VCaP (cell line): ENCODE measurements at regions not wholly inside any gene's neighbourhood (a gene's known extent, or its start where the extent isn't known, plus 50 kb on each side); places are given as distances from the start of the nearest gene placed in this dataset.

Experiments
- H3K27ac ChIP-seq: fragments of 450-650 bp; 2 replicates; pipeline ENCODE4 v1.5.1; 2017
- TF ChIP-seq, protein P1 (sequence below): fragments of 450-650 bp; conservative IDR thresholded peaks from 2 replicates; pipeline ENCODE4 v1.5.1; 2017; ENCODE audit warnings: mild to moderate bottlenecking, moderate library complexity

DNA sequence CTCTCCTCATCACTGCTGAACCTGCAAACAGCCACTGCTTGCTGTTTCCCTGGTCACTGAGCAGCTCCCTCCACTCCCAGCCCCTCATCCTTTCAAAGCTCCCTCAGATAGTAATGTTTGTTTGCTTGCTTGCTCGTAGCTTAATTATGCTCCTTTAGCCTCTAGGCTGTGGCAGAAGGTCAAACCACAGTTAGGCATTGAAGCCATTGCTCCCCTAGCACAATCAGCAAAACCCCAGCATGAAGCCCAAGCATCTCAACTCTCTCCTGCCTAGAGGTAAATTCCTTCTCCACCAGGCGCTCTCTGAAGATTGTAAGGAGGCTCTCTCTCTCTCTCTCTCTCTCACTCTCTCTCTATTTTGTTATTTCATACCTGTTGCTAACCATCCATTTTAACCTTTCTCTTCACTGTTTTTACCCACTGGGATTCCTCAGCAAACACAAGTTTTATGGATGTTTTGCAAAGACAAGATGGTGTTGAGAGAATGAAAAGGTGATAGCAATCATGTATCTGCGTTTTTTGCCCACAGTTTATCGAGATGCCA lies 135.9 kb upstream of the HNRNPA3 start:
- no peak overlapping the region for H3K27ac ChIP-seq
- TF ChIP-seq, protein P1, sequence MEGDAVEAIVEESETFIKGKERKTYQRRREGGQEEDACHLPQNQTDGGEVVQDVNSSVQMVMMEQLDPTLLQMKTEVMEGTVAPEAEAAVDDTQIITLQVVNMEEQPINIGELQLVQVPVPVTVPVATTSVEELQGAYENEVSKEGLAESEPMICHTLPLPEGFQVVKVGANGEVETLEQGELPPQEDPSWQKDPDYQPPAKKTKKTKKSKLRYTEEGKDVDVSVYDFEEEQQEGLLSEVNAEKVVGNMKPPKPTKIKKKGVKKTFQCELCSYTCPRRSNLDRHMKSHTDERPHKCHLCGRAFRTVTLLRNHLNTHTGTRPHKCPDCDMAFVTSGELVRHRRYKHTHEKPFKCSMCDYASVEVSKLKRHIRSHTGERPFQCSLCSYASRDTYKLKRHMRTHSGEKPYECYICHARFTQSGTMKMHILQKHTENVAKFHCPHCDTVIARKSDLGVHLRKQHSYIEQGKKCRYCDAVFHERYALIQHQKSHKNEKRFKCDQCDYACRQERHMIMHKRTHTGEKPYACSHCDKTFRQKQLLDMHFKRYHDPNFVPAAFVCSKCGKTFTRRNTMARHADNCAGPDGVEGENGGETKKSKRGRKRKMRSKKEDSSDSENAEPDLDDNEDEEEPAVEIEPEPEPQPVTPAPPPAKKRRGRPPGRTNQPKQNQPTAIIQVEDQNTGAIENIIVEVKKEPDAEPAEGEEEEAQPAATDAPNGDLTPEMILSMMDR, result no peak

DNA sequence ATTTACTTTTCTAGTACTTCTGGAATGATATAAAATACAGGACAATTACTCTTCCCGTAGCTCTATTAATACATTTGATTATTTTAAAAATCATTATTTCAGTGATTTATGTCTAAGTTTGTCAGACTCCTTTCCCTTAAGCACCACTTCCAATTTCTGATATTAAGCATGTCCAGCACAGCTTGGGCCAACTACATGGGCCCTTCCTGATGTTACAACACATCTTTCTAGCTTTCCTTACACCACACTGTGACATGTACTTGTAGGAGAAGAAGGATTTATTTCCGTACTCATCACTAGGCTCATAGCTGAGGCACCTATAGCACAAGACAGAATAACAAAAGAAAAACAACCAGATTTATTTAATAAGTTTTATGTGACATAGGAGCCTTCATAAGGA lies 134.8 kb upstream of the HNRNPA3 start:
- no peak overlapping the region for H3K27ac ChIP-seq
- TF ChIP-seq, protein P1, result no peak

DNA sequence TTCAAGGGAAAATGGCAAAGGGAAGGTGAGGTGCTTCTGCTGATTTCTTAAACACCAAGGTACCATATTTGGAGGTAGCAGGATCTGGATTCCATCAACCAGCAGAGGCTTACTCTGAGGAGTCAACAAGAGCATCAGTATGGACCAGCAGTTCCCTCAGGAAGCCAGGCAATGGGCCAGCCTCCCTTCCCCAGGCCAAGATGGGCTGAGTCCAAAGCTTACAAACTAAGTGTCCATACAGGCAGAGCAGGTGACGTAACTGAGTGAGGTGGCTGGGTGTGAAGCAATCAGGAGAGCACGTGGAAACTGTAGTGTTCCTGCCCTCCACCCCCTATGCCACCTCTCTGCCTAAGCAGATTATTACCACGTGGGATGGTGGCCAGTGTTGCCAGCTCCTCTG lies 134.2 kb upstream of the HNRNPA3 start:
- TF ChIP-seq, protein P1, result no peak
- no peak overlapping the region for H3K27ac ChIP-seq

DNA sequence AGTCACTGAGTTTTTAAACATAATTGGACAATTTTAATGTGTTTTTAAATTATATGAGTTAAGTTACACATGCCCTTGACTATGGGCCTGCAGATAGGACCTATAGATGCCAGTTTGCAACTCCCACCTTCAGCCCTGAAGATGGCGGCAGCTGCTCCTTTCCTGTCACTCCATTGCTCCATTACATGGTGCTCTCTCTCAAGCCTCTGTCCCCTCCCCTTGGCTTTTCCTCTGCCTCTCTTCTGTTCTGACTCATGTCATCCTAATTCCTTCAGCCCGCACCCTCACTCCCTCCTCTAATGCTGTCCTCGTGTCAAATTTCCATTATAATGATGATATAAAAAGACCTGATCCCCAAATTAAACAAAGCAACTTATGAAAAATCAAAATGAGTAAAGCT lies 133.7 kb upstream of the HNRNPA3 start:
- no peak overlapping the region for H3K27ac ChIP-seq
- TF ChIP-seq, protein P1, result no peak

DNA sequence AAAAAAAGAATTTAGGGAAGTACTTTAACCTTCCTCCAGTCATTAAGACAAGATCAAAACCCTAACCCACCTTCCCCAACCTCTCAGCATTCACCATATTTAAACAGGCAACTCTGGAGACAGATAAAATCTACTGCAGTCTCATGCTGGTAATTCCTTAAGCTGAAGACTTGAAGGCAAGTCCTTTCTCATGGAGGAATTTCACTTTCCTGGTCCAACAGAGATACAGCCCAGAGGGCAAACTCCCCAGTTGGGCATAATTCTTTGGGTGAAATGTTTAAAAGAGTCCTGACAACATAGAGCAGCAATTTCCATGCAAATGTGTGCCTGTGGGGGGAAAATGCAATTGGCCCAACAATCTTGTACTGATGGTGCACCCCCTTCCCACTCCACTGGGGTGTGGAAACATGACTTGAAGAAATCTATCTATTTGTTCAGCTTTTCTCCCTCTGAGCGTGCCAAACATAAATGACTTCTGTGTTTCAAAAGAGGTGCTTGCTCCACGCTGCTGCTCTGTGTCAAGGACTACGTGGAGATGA lies 131.8 kb upstream of the HNRNPA3 start:
- H3K27ac ChIP-seq, result no peak overlapping the region
- TF ChIP-seq, protein P1, result no peak

DNA sequence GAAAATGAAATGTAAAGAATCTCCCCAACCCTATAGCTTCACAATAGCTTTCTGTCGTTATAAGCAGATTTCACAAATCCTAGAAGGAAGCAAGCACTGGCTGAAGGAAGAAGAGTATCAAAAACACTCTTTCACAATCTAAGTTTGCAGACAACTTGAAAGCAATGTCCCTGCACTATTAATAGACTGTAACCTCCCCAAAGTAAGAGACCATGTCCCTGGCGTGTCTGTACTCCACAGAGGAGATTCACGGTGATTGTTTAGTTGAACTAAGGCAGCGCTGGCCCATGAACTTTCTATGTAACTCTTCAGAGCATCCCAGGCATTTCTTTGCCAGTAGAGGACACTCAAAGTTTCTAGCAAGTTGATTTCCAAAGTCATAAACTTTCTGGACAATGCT lies 128.0 kb upstream of the HNRNPA3 start:
- TF ChIP-seq, protein P1, result no peak
- no peak overlapping the region for H3K27ac ChIP-seq

DNA sequence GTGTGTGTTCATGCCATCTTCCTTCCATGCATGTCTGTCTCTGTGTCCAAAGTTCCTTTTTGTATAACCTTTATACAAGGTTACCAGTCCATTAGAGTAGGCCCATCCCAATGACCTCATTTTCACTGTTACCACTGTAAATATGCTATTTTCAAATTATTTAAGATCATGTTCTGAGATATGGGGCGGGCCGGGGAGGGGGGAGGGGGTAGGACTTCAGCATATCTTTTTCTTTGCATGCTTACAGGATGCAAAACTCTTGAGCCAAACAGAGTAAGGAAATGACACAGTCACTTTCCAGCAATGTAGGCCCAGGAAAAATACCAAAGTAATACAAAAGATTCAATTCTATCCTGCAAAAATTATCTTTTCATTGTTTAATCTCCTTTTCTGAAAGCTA lies 124.1 kb upstream of the HNRNPA3 start:
- no peak overlapping the region for H3K27ac ChIP-seq
- TF ChIP-seq, protein P1, result no peak
